ENCODE measurements at regions not wholly inside any gene's neighbourhood (a gene's known extent, or its start where the extent isn't known, plus 50 kb on each side); places are given as distances from the start of the nearest gene placed in this dataset.
A peak's percentile ranks its signal among the peaks of the same experiment; 100 is the strongest.
"Not testable (repeated sequence)": the region's sequence is repeated elsewhere in the genome, so short reads cannot be mapped to it uniquely, and the experiment has no call there.

- DNase-seq, result no peak
These were observed 115.9 kb upstream of the PELI2 start for GRCh38 chr14:56002342-56002741.

DNA sequence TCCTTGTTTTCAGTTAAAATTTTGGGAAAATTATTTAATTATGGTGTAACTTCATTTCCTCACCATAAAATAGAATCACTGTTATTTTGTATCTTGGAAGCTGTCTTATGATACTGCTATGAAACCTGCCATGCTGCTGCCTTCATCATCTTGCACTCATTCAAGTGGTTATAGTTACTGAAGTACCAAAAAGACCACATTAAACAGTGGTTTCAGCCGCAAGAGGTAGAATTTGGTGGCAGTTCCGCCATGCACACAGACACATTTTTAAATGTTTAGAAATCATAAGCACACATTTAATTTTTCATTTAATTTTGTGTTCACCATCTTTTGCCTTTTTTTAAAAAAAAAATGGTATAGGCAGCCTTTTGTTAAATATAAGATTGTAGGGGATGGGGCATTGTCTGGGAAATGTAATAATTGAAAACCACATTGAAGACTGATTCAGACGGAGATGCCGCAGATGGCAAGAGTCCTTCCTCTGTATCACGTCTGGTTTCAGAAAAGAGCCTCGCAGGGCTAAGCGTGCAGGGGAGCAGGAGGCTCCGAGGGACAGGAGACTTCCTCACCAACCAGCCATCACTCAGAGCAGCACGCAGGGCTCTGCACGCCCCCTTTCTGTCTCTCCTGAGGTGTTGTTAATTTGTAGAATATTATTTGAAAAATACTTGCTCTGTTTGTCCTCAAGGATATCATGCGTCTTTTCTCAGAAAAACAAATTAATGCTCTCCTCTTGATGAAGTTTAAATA is 115.2 kb upstream of the PELI2 start:
- no peak for DNase-seq

- no peak for DNase-seq
These were observed 113.9 kb upstream of the PELI2 start for GRCh38 chr14:56004323-56004722.

DNA sequence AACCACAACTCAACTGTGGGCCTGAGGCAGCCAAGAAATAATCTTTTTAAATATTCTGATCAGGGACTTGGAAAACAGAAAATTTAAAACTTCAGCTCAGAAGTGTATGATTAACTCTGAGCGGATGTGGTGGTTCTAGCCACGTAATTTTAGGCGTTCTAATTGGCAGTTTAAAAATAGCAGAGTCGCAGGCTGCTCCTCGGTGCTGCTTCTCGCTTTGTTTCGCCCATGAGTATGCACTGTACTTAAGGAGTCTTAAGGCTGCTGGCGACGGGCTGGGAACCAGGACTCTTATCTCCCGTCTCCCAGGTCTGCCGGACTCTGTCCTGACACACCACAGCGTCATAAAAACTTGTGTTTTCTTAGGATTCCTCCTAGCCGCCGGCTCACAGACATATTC is 113.4 kb upstream of the PELI2 start:
- DNase-seq, result no peak

DNA sequence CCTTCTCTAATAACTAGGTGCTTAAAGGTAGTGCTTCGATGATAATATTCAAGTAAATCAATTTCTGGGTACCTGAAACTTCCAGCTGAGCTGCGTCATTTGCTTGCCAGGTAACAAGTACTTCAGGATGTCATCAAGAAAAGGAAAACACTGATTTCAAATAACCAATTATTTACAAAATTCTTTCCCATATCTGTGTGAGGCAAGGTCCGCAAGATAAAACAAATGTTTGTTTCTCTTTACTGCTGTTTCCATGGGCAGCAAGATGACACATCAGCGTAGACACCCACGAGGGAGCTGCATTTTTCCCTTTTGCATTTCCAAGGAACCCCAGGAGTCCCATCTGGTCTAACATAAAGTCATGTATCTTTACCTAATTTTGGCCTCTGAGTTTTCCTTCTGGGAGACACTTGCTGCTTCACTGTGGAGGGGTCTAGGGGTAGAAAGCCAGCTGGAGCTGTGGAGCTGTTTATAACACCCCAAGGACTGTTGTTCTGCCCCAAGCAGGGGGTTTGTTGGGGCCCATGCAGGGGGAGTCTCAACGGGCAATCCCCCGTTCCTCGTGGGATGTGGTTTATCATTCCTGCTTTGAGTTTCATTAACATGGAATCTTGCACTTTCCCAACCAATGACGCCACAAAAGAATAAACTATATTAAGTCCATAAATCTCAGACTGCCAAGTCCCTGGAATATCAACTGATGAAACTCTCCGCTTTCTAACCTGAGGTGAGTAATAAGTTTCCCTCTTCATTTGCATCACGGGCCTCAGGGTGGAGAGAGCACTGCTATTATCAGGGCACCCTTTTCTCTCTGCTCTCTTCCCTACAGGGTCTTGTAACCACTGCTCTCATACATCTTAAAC is 112.8 kb upstream of the PELI2 start:
- no peak for DNase-seq

- DNase-seq, result peak; percentile 50
These were observed 110.7 kb upstream of the PELI2 start for GRCh38 chr14:56007491-56007890.

- DNase-seq, result no peak
These were observed 110.1 kb upstream of the PELI2 start for GRCh38 chr14:56008150-56008549.

DNA sequence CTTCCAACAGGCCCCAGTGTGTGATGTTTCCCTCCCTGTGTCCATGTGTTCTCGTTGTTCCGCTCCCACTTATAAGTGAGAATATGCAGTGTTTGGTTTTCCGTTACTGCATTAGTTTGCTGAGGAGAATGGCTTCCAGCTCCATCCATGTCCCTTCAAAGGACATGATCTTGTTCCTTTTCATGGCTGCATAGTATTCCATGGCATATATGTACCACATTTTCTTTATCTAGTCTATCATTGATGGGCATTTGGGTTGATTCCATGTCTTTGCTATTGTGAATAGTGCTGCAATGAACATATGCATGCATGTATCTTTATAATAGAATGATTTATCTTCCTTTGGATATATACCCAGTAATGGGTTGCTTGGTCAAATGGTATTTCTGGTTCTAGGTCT is 109.5 kb upstream of the PELI2 start:
- not testable (repeated sequence) for DNase-seq

GRCh38 chr14:56023661-56024081 is 94.5 kb upstream of the PELI2 start:
- DNase-seq, result no peak

DNA sequence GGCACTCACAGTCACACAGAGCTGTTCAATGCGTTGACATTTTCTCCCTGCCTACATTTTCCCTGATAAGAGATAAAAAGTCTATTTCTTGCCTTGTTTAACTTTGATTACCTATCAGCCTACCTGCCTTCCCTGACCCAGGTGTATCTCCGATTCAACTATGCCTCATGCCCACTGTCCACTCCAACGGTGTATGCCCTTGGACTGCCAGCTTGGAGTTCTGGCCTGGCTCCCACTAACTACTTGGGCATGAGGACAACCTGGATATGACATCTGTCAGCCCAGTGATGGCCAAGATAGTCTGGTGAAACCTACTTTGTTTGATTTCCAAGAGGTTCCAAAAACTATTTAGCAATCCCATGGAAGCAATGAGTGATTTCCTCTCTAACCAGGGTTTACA is 93.0 kb upstream of the PELI2 start:
- no peak for DNase-seq

DNA sequence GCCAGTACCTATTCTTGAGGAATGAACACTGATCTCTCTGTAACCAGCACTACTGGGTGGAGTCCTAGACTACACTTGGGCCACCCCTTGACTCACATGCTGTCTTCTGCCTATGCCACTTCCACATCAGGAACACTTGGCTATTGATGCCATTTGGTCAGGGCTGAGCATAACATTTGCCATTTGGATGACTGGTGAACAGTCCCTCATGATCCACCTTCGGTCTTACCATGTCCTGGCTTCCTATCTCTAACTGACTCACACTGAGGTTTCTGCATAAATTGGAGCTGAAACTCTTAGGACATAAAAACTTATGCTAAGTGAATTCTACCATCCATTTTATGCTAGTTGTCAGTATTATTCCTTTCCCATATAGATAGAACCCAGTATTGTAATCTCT is 91.7 kb upstream of the PELI2 start:
- no peak for DNase-seq

DNA sequence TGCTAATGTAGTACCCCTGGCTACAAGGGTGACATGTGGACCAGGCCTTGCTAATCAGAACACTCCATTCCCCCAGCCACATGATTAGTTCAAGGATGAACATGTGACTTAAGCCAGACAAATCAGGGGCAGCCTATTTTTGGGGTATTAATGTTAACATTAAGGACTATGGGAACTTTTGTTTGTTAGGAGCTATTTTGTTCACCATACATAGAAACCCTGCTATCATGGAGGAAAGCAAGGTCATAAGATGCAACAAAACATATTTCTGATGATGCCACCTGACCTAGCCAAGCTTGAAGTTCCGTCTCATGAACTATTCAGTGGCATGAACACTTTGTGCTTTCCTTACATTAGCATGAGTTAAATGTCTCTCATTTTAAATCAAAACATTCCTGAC is 90.8 kb upstream of the PELI2 start:
- no peak for DNase-seq

DNA sequence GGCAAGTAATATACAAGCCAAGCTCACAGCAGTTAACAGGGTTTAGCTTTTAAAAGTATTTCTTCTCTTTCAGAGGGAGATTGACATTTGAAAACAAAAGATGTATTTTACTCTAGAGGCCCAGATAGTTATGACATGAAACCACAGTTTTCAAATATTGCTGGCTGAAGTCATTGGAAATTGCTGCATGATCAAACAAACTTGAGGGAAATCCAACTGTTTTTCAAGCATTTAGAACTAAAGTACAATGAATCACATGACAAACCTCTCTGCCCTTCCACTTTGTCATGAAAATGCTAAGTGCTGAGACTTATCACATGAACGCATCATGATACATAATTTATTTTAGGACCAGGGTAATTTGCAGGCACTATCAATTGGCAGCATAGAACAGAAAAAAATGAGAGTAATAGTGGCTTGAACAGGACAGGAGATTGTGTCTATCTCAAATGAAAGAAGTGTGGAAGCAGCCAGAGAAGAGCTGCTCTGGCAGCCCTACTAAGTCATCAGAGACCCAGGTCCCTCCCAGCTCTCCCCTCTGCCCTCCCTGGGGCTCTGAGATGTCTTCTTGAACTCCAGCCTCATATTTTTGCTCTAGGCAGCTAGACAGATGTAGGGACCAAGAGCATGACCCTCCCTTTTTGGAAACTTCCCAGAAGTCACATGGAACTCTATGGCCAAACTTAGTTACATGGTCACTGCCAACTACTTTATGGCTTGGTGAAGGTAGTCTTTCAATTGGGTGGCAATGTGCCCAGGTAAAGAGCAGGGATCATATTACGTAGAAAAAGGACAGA is 90.1 kb upstream of the PELI2 start:
- DNase-seq, result no peak

GRCh38 chr14:56036353-56036752 is 81.9 kb upstream of the PELI2 start:
- no peak for DNase-seq

DNA sequence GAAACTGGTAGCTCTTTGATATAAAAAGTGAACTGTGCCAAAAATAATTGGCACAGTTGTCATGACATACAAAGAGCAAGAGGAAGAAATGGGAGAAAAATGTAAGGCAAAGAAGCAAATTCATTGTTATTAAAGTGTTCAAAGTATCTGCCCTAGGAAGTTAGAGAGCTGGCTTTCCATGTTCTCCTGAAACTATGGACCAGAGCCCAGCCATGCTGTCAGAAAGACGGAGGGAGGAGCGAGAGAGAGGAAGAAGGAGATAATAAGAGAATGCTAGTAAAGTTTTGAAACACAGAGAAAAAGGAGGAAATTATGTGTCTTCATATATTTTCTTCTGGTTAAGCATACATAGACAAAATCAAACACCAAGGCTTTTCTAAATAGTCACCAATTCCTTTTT is 78.1 kb upstream of the PELI2 start:
- no peak for DNase-seq

DNA sequence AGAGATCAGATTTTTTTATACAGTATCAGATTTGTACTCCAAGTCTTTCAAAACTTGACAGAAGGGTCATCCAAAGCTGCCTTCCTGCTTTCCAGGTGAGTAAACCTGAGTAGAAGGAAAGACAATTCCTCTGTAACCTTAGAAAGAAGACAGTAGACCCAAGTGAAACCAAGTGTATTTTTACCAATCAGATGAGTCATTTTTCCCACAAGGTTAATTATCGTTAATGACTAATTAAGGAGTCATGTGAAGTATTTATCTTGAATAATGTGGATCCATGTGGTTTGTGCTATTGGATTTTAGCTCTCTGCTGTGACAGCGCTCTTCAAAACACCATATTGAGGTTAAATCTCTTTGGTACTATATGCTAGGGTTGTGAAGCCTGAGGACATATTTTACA is 74.0 kb upstream of the PELI2 start:
- DNase-seq, result no peak

DNA sequence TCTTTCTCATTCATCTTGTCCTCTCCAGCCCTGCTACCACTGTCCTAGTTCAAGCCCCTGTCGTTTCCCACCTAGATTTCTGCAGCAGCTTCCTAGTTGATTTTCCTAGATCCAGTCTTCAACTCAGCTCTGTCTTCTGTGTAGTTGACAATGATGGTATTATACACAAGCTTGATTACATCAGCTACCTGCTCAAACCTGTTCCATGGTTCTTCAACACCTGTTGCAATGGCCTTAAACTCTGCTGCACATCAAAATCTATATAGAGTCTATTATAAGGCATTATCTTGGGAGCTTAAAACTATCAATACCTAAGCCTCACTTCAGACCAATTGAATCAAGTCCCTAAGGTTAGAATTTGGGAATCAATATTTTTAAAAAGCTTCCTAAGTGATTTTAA is 71.7 kb upstream of the PELI2 start:
- no peak for DNase-seq

GRCh38 chr14:56046996-56047395 is 71.2 kb upstream of the PELI2 start:
- DNase-seq, result no peak

DNA sequence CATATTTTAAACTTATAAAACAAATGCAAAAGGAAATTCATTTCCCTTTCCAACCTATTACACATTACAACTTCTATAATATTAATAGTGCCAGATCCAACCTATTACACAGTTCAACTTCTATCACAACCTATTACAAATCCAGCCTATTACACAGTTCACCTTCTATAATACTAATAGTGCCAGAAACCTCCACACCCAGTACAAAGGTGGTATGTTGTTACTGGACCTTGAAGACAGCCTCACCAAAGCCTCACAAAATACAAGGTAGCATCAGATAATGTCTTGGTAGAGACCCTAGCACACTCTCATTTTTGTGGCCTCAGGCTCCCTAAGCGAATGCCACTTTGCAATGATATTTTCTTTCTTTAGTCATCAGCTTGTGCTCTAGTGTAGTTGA is 68.7 kb upstream of the PELI2 start:
- no peak for DNase-seq

DNA sequence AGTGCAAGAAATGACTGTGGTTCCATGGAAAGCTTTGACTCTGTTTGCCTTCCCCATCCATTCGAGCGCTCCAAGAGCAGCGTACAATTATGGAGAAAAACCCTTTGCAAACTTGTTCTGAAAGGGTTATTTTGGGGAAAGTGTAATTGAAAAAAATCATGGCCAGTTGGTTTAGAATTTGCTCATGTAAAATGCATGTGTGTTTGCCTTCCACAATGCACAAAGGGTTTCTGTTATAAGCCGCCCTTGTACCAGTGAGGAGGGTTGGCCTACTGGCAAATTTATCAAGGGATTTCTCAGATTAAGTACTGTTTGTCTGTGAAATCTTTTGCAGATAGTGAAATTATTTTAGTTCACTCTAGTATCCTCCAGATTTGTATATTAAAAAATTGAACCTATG is 62.7 kb upstream of the PELI2 start:
- no peak for DNase-seq

DNA sequence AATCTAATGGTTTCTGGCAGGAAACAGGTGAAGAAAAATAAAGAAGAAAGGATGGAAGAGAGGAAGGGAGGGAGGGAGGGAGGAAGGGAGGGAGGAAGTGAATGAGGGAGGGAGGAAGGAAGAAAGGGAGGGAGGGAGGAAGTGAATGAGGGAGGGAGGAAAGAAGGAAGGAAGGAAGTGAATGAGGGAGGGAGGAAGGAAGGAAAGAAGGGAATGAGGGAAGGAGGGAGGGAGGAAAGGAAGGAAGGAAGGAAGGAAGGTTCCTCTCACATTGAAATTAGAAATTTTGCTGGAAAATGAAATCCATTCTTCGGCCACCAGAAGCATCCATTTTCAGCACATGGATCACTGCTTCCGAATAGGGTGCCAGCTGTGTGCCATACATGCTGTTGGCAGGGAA is 62.2 kb upstream of the PELI2 start:
- no peak for DNase-seq

DNA sequence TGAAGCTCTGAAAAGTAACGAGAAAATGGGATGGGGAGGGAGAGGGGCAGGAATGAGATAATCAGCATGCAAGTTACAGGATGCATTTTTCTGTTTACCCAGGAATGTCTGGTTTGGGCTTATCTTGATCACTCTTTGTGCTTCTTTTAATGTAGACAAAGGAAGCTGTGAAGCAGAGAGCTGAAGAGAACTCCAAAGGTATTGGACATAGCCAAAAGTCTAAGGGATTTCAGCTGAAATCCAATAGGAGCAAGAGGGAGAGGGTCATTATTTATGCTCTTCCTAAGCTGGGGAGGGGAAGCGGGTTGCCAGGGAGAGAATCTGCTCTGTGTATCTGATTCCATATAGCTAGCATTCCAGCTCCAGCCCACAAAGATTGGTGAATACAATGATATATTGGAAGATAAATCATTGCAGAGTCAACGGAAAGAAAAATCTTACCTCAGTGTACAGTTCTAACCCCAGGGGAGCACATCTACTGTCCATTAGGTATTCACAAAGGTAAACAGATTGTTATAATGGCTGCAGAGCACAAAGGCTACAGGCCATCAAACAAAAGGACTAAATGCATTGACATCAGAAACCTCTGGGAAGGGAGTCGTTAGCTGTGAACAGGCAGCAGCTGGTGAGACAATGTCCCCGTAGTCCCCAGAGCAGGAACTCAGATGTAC is 61.0 kb upstream of the PELI2 start:
- peak; percentile 85 for DNase-seq

DNA sequence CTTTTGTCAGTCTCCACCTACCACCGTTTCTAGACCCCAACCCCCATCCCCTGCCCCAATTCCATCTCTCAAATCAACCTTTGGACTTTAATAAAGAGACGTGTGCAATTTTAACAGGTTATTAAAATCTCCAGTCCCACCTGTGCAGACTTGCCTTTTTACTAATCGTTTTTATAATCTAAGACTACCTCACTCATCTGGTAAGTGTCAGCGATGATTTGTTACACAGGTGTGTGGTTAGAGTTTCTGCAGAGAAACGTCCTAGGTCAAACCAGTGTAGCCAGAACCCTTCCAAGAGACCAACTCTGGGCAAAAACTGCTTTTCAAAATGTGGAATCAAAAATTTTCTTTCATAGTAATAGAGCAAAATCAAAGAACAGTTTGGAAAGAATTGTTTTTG is 60.4 kb upstream of the PELI2 start:
- no peak for DNase-seq
